ENCODE measurements at regions not wholly inside any gene's neighbourhood (a gene's known extent, or its start where the extent isn't known, plus 50 kb on each side); places are given as distances from the start of the nearest gene placed in this dataset.

DNA sequence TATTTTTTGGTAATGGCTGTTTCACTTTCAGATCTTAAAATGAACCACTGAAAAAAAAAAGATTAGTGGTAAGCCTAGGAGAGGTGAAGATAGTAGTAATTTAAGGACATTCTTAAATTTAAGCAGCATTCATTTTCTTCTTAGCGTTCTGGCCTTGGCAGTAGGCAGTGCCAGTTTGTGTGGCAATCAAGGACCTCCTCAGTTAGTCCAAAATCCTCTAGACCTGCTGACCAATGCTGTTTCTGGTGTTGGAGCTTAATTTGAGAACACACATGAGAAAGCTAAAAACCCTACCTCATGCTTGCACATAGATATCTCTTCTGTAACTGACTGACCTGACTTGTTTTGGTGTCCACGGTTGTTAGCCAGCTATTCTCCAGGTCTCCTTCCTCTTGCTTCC is 219.8 kb upstream of the RGS6 start:
- no peak overlapping the region for H3K4me3 ChIP-seq (ENCODE audit: low read depth, low read length)
- DNase-seq (ENCODE audit: low read depth): no peak
- TF ChIP-seq, protein P1, sequence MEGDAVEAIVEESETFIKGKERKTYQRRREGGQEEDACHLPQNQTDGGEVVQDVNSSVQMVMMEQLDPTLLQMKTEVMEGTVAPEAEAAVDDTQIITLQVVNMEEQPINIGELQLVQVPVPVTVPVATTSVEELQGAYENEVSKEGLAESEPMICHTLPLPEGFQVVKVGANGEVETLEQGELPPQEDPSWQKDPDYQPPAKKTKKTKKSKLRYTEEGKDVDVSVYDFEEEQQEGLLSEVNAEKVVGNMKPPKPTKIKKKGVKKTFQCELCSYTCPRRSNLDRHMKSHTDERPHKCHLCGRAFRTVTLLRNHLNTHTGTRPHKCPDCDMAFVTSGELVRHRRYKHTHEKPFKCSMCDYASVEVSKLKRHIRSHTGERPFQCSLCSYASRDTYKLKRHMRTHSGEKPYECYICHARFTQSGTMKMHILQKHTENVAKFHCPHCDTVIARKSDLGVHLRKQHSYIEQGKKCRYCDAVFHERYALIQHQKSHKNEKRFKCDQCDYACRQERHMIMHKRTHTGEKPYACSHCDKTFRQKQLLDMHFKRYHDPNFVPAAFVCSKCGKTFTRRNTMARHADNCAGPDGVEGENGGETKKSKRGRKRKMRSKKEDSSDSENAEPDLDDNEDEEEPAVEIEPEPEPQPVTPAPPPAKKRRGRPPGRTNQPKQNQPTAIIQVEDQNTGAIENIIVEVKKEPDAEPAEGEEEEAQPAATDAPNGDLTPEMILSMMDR (IDR thresholded peaks at IDR 0.05; ENCODE audit: control insufficient read depth, extremely low read depth, insufficient read depth): no peak

DNA sequence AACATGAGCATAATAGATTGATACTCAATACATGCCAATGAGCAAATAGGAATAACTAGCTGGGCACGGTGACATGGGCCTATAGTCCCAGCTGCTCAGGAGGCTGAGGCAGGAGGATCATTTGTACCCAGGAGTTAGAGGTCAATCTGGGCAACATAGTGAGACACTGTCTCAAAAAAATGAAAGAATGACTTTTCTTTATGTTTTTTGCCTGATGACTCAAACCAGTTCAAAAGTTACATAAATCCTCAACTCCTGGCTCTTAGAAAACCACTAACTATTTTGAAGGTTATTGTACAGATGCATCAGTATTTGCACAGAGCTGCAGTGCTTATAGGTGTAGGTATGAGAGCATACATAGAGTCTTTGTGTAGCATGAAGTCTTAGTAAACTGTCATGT is 219.2 kb upstream of the RGS6 start:
- no peak for DNase-seq (ENCODE audit: low read depth)
- H3K4me3 ChIP-seq (ENCODE audit: low read depth, low read length): no peak overlapping the region
- TF ChIP-seq, protein P1 (IDR thresholded peaks at IDR 0.05; ENCODE audit: control insufficient read depth, extremely low read depth, insufficient read depth): no peak

DNA sequence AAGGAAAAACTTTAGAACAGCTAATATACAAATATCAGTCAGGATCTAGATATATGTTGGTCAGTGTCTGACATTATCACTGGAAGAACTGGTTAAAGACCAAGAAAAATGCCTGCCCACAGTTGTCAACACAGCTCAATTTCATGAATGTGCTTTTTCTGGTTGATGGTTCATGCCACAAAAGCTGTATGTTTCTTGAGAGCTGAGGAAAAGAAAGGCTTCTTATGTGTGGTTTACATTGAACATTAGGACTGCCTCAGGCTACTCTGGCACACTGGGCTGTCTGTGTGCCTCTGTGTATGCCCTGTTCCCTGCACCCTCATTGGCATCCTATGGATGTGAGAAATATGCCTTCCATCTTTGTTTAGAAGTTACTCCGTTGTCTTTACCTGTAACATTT is 218.8 kb upstream of the RGS6 start:
- no peak overlapping the region for H3K4me3 ChIP-seq (ENCODE audit: low read depth, low read length)
- TF ChIP-seq, protein P1 (IDR thresholded peaks at IDR 0.05; ENCODE audit: control insufficient read depth, extremely low read depth, insufficient read depth): no peak
- DNase-seq (ENCODE audit: low read depth): no peak

DNA sequence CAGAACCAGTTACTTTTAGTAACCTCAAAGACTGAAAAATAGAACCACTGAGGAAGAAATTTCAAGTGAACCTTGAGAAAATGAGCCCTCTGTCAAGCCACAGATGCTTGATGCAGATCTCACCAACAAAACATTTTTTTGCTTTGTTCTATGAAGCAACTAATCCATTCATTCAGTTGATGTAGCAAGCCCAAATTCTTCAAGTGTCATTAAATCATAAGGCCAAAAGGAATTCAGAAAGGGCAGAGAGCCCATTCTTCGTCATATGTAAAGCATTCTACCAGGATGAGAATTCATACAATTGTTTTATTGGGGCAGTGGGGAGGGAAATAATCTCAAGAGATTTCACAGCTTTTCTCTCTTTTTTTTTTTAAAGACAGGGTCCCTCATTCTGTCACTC is 218.0 kb upstream of the RGS6 start:
- TF ChIP-seq, protein P1 (IDR thresholded peaks at IDR 0.05; ENCODE audit: control insufficient read depth, extremely low read depth, insufficient read depth): no peak
- no peak for DNase-seq (ENCODE audit: low read depth)
- H3K4me3 ChIP-seq (ENCODE audit: low read depth, low read length): no peak overlapping the region

DNA sequence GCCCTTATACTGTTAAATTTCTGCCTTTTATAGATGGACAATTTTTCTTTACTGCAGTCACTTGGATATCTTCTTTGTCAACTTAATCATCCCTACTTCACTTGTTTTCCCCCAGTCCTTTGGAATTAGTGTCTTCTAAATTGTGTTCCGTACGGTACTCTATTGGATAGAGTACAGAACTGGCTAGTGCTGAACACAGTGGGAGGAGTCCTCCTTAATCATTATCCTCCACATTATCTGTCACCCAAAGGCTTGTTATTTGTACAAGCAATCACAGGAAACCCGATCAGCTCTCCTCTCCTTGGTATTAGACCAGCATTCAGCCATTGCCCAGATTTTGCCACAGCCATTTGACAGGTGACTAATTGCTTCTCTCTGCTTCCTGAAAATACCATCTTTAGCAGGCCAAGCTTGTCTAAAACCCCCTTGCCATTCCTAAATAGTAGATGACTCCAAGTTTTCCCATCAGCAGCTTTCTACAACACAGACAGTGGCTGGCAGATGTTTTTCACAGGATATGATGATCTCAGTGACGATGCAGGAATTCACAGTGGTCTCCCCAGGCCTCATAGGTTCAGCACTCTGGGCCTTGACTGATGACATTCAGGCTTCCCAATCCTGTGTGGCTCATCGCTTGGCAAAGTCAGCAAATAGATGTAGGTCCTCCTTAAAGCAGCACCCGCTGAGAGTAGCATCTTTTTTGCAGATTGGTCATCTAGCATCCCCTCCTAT is 216.0 kb upstream of the RGS6 start:
- no peak overlapping the region for H3K4me3 ChIP-seq (ENCODE audit: low read depth, low read length)
- TF ChIP-seq, protein P1 (IDR thresholded peaks at IDR 0.05; ENCODE audit: control insufficient read depth, extremely low read depth, insufficient read depth): no peak
- DNase-seq (ENCODE audit: low read depth): no peak

DNA sequence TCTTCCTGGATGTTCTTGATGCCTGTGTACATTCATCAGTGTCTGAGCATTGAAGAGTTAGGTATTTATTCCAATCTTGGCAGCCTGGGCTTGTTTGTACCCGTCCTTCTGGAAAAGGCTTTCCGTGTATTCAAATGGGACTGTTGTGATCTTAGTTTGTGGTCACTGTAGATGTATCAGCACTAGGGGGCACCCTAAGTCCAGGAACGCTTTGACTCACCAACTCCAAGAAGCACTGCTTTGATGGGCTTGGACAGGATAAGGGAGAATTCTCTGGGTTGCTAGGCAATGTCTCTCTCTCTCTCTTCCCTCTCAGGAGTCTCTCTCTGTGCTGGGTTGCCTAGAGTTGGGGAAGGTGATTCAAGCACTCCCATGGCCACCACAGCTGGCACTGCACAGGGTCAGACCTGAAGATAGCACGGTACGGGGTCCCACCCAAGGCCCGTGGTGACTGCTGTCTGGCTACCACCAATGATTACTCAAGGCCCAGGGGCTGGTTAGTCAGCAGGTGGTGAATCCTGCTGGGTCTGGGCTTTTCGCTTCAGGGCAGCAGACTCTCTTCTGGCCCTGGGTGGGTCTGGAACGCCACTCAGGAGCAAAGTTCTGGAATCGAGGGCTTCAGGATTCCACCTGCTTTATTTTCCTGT is 211.1 kb upstream of the RGS6 start:
- DNase-seq (ENCODE audit: low read depth): peak; percentile 45

More for the DNA sequence above, 211.1 kb upstream of the RGS6 start:
- H3K4me3 ChIP-seq (ENCODE audit: low read depth, low read length): no peak overlapping the region
- TF ChIP-seq, protein P1 (IDR thresholded peaks at IDR 0.05; ENCODE audit: control insufficient read depth, extremely low read depth, insufficient read depth): peak; percentile 90

Measured in LNCaP clone FGC (cell line).